H1 (cell line): ENCODE measurements at regions not wholly inside any gene's neighbourhood (a gene's known extent, or its start where the extent isn't known, plus 50 kb on each side); places are given as distances from the start of the nearest gene placed in this dataset.

ENCODE experiments used
- CTCF ChIA-PET: fragments of 300-600 bp; sonication (Branson Sonifier 250); formaldehyde crosslinking; loops from one replicate; lab custom pipeline; 2021; ENCODE audit not compliant: partially characterized antibody; lab: Charles Lee
- POLR2A ChIA-PET: fragments of 300-600 bp; sonication (Branson Sonifier 250); formaldehyde crosslinking; loops from one replicate; lab custom pipeline; 2021; ENCODE audit warnings: inconsistent platforms; ENCODE audit not compliant: partially characterized antibody; lab: Charles Lee
- DNase-seq, 2 experiments: peaks; one replicate each; pipeline versions ENCODE4 v3.0.0 to v3.0.0-alpha.2; 2010 to 2022; ENCODE audit warnings: low spot score in 2 of 2, low read depth in 1 of 2, mixed read lengths in 1 of 2
- FAIRE-seq: peaks from 2 replicates; lab custom pipeline; 2011; peaks lifted over from hg19 to GRCh38; lab: Jason Lieb, UNC
- H2AFZ ChIP-seq: 2 replicates; pipeline ENCODE4 v1.8.1; 2012; ENCODE audit warnings: low read length, inconsistent platforms
- H2AK5ac ChIP-seq: 2 replicates; pipeline ENCODE4 v1.6.1; 2013; ENCODE audit warnings: low read depth, low read length
- H2BK120ac ChIP-seq: replicated peaks from 2 replicates; pipeline ENCODE3; 2013; ENCODE audit warnings: low read depth, low read length, inconsistent platforms
- H2BK12ac ChIP-seq: 2 replicates; pipeline ENCODE4 v1.6.1; 2013; ENCODE audit warnings: low read depth, low read length
- H2BK15ac ChIP-seq: 2 replicates; pipeline ENCODE4 v1.6.1; 2013; ENCODE audit warnings: low read length
- H2BK20ac ChIP-seq: 2 replicates; pipeline ENCODE4 v1.6.1; 2013; ENCODE audit warnings: low read length
- H2BK5ac ChIP-seq: 2 replicates; pipeline ENCODE4 v1.6.1; 2013; ENCODE audit warnings: low read depth, low read length
- H3K14ac ChIP-seq: 2 replicates; pipeline ENCODE4 v1.6.1; 2013; ENCODE audit warnings: inconsistent platforms; ENCODE audit not compliant: insufficient read length
- H3K18ac ChIP-seq: 2 replicates; pipeline ENCODE4 v1.6.1; 2013; ENCODE audit warnings: low read length; ENCODE audit errors: extremely low read depth
- H3K23ac ChIP-seq: 2 replicates; pipeline ENCODE4 v1.6.1; 2013; ENCODE audit warnings: inconsistent platforms; ENCODE audit not compliant: insufficient read length
- H3K23me2 ChIP-seq: 2 replicates; pipeline ENCODE4 v1.6.1; 2013; ENCODE audit warnings: low read depth, low read length
- H3K27ac ChIP-seq: 2 replicates; pipeline ENCODE4 v1.6.1; 2011; ENCODE audit warnings: low read depth, low read length, inconsistent platforms
- H3K27me3 ChIP-seq, 4 experiments: replicated peaks in 1 of 4; 1 replicate in 1 of 4; 2 replicates in 3 of 4; pipeline versions ENCODE4 v1.6.1 to v1.8.1; 2011 to 2013; ENCODE audit warnings: low read length in 3 of 4, mild to moderate bottlenecking in 3 of 4, inconsistent platforms in 2 of 4, mixed read lengths in 2 of 4, moderate library complexity in 1 of 4; ENCODE audit not compliant: control insufficient read depth in 3 of 4, insufficient read depth in 3 of 4; ENCODE audit errors: extremely low read depth in 1 of 4
- H3K36me3 ChIP-seq, 4 experiments: 2 replicates each; pipeline versions ENCODE4 v1.6.1 to v1.8.1; 2011 to 2013; ENCODE audit warnings: mild to moderate bottlenecking in 4 of 4, low read length in 3 of 4, moderate library complexity in 2 of 4, control low read depth in 1 of 4, inconsistent platforms in 1 of 4; ENCODE audit not compliant: insufficient read depth in 4 of 4, control insufficient read depth in 2 of 4
- H3K4ac ChIP-seq: replicated peaks from 2 replicates; pipeline ENCODE3; 2013; ENCODE audit warnings: low read length, low read depth, mixed read lengths, inconsistent platforms; ENCODE audit not compliant: insufficient read length
- H3K4me1 ChIP-seq, 4 experiments: replicated peaks in 1 of 4; 1 replicate in 1 of 4; 2 replicates in 3 of 4; pipeline versions ENCODE4 v1.6.1 to v1.8.1; 2011 to 2013; ENCODE audit warnings: low read length in 3 of 4, inconsistent platforms in 2 of 4, mixed read lengths in 1 of 4; ENCODE audit not compliant: insufficient read depth in 4 of 4, control insufficient read depth in 3 of 4
- H3K4me2 ChIP-seq, 2 experiments: 2 replicates each; pipeline versions ENCODE4 v1.6.1 to v1.8.1; 2011 to 2013; ENCODE audit warnings: low read depth in 2 of 2, low read length in 2 of 2, control low read depth in 1 of 2, inconsistent platforms in 1 of 2, mild to moderate bottlenecking in 1 of 2; ENCODE audit not compliant: insufficient read depth in 1 of 2
- H3K4me3 ChIP-seq, 4 experiments: fragments of 200-600, 300-600 bp in 1 of 4; sonication (generic), shearing (Covaris generic), sonication (Bioruptor Twin) in 1 of 4; 2 replicates each; pipeline versions ENCODE4 v1.5.1 to v1.8.1; 2011 to 2016; ENCODE audit warnings: low read length in 4 of 4, low read depth in 3 of 4, control low read depth in 2 of 4, inconsistent platforms in 2 of 4, mild to moderate bottlenecking in 2 of 4, mixed read lengths in 1 of 4, moderate library complexity in 1 of 4; ENCODE audit not compliant: insufficient read depth in 2 of 4; ENCODE audit errors: extremely low read depth in 1 of 4
- H3K56ac ChIP-seq: replicated peaks from 2 replicates; pipeline ENCODE3; 2013; ENCODE audit warnings: low read depth, mild to moderate bottlenecking, mixed read lengths, low read length, inconsistent platforms; ENCODE audit not compliant: insufficient read length
- H3K79me1 ChIP-seq: 2 replicates; pipeline ENCODE4 v1.6.1; 2013; ENCODE audit warnings: low read depth, low read length, control low read depth
- H3K79me2 ChIP-seq, 2 experiments: 2 replicates each; pipeline versions ENCODE4 v1.6.1 to v1.8.1; 2012 to 2013; ENCODE audit warnings: low read length in 2 of 2, mild to moderate bottlenecking in 2 of 2, inconsistent platforms in 1 of 2; ENCODE audit not compliant: insufficient read depth in 2 of 2, control insufficient read depth in 1 of 2
- H3K9ac ChIP-seq, 4 experiments: replicated peaks in 1 of 4; 1 replicate in 1 of 4; 2 replicates in 3 of 4; pipeline versions ENCODE4 v1.6.1 to v1.8.1; 2011 to 2013; ENCODE audit warnings: low read depth in 3 of 4, low read length in 3 of 4, control low read depth in 2 of 4, mild to moderate bottlenecking in 2 of 4, moderate library complexity in 2 of 4, inconsistent platforms in 1 of 4; ENCODE audit errors: extremely low read depth in 1 of 4
- H3K9me3 ChIP-seq, 2 experiments: 2 replicates each; pipeline versions ENCODE4 v1.6.1 to v1.8.1; 2012 to 2013; ENCODE audit warnings: mild to moderate bottlenecking in 2 of 2, moderate library complexity in 2 of 2, control low read depth in 1 of 2, inconsistent platforms in 1 of 2, low read depth in 1 of 2, low read length in 1 of 2, mixed read lengths in 1 of 2; ENCODE audit not compliant: insufficient read depth in 2 of 2
- H4K20me1 ChIP-seq, 2 experiments: replicated peaks in 1 of 2; 2 replicates each; pipeline versions ENCODE3 to v1.8.1; 2011 to 2013; ENCODE audit warnings: inconsistent platforms in 2 of 2, low read length in 2 of 2, mild to moderate bottlenecking in 1 of 2; ENCODE audit not compliant: insufficient read depth in 2 of 2, control insufficient read depth in 1 of 2
- H4K5ac ChIP-seq: 2 replicates; pipeline ENCODE4 v1.6.1; 2013; ENCODE audit warnings: low read length, low read depth, mixed read lengths, inconsistent platforms; ENCODE audit not compliant: insufficient read length
- H4K8ac ChIP-seq: 2 replicates; pipeline ENCODE4 v1.8.0; 2013; ENCODE audit warnings: mild to moderate bottlenecking, moderate library complexity, low read length, inconsistent platforms; ENCODE audit not compliant: insufficient read depth; ENCODE audit errors: extremely low read depth
- H4K91ac ChIP-seq: replicated peaks from 2 replicates; pipeline ENCODE3; 2013; ENCODE audit warnings: low read length, mixed read lengths, inconsistent platforms; ENCODE audit not compliant: insufficient read length
- PHF8 ChIP-seq: fragments of 200-600 bp; sonication (generic); conservative IDR thresholded peaks from 2 replicates; pipeline ENCODE4 v1.7.1; 2012; ENCODE audit warnings: low read depth, mild to moderate bottlenecking, inconsistent platforms, low read length, moderate library complexity

GRCh38 chr2:128537646-128538045, 219.0 kb upstream of the HS6ST1 start:
- peak overlapping the region; percentile 88 for H4K91ac ChIP-seq
- H3K27me3 ChIP-seq, result peaks cover 0 to 3% (median 0%) of the 10 kb centered on the region in 4 experiments; a peak in 2 of 7 replicates
- no peak overlapping the region for H4K8ac ChIP-seq
- no peak overlapping the region for H3K23ac ChIP-seq
- H3K14ac ChIP-seq, result no peak overlapping the region
- H3K36me3 ChIP-seq, result no peaks in the 10 kb centered on the region
- 0 out of 2 replicates have a peak overlapping the region, but pooled peaks have one; percentile 38 for H2AFZ ChIP-seq
- 0 out of 2 replicates have a peak, but pooled peaks cover 3% of the 10 kb centered on the region for H3K23me2 ChIP-seq
- DNase-seq (no peak), FAIRE-seq (no peak)
- H3K18ac ChIP-seq, result peak overlapping the region; percentile 95; the same call in 1 of the 2 replicates
- H3K56ac ChIP-seq, result no peak overlapping the region
- ChIA-PET CTCF (interaction anchor here (1.0 to 2.0 kb wide), 3 partner anchors 10 to 140 kb away, joined by 3 to 4 read pairs (median 3); no protein-coding TSS in a partner anchor), POLR2A (no interaction called here)
- no peaks in the 10 kb centered on the region for H3K79me2 ChIP-seq
- peak overlapping the region; percentile 53; the same call in 1 of the 2 replicates for H2AK5ac ChIP-seq
- H3K9ac ChIP-seq, result peak overlapping the region in 2 of 4 experiments; percentile 5 to 25; a peak in 1 of 7 replicates
- H4K5ac ChIP-seq, result no peak overlapping the region
- peak overlapping the region; percentile 87 for H2BK12ac ChIP-seq
- no peaks in the 10 kb centered on the region for H3K79me1 ChIP-seq
- peak overlapping the region; percentile 15 to 56; a peak in 3 of 4 replicates for H3K4me2 ChIP-seq
- peak overlapping the region; percentile 71; the same call in 1 of the 2 replicates for H2BK5ac ChIP-seq
- no peak overlapping the region for H3K4ac ChIP-seq
- no peak for TF ChIP-seq PHF8
- H3K9me3 ChIP-seq, result no peaks in the 10 kb centered on the region
- no peaks in the 10 kb centered on the region for H4K20me1 ChIP-seq
- H3K27ac ChIP-seq, result peak overlapping the region; percentile 24; the same call in 1 of the 2 replicates
- peaks cover 3 to 8% (median 5%) of the 10 kb centered on the region in 4 experiments for H3K4me1 ChIP-seq
- H2BK20ac ChIP-seq, result peak overlapping the region; percentile 98; the same call in 1 of the 2 replicates
- peak overlapping the region; percentile 86 for H2BK120ac ChIP-seq
- H2BK15ac ChIP-seq, result peak overlapping the region; percentile 77; the same call in 1 of the 2 replicates
- no peak overlapping the region; a peak in 1 of 8 replicates for H3K4me3 ChIP-seq
